Kidney capillary endothelial cell (primary cell): ENCODE measurements at regions not wholly inside any gene's neighbourhood (a gene's known extent, or its start where the extent isn't known, plus 50 kb on each side); places are given as distances from the start of the nearest gene placed in this dataset.
"Not testable (repeated sequence)": the region's sequence is repeated elsewhere in the genome, so short reads cannot be mapped to it uniquely, and the experiment has no call there.

Source experiments
- DNase-seq: peaks from one replicate; pipeline ENCODE4 v3.0.0-alpha.2; 2018; ENCODE audit warnings: low spot score

DNA sequence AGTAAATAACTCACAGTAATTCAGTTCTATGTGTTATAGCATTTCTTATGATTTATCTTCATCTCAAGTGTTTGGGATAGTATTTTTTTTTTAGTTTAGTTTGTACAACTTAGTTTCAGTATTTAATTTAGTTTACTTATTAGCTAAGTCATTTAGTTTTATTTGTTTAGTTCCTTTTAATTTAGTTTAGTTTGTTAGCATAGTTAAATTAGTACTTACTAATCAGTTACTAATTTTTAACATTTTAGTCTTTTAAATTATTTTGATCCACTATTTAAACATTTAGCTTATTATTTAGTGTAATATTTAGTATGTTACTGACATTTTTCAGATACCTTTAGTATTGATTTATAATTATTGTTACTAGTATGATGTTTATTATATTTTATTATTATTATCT is 85.2 kb upstream of the SIPA1L2 start:
- DNase-seq: no peak

DNA sequence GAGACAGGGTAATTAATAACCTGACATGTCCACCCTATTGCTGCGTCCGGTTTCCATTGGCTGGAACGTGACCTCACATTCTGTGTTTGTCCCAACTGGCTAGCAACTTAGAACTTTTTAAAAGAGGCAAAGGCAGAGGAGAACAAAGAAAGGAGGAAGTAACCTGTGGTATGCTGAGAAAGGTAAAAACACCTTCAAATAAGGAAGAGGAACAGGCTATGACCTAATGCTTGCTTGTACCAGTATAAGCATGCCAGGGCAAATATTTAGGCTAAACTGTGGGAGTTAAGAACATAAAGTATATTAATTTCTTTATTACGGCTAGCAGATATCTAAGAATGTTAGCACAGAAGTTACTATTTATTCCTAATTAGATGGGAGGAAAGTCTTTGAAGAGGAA is 87.3 kb upstream of the MAP10 start:
- not testable (repeated sequence) for DNase-seq

DNA sequence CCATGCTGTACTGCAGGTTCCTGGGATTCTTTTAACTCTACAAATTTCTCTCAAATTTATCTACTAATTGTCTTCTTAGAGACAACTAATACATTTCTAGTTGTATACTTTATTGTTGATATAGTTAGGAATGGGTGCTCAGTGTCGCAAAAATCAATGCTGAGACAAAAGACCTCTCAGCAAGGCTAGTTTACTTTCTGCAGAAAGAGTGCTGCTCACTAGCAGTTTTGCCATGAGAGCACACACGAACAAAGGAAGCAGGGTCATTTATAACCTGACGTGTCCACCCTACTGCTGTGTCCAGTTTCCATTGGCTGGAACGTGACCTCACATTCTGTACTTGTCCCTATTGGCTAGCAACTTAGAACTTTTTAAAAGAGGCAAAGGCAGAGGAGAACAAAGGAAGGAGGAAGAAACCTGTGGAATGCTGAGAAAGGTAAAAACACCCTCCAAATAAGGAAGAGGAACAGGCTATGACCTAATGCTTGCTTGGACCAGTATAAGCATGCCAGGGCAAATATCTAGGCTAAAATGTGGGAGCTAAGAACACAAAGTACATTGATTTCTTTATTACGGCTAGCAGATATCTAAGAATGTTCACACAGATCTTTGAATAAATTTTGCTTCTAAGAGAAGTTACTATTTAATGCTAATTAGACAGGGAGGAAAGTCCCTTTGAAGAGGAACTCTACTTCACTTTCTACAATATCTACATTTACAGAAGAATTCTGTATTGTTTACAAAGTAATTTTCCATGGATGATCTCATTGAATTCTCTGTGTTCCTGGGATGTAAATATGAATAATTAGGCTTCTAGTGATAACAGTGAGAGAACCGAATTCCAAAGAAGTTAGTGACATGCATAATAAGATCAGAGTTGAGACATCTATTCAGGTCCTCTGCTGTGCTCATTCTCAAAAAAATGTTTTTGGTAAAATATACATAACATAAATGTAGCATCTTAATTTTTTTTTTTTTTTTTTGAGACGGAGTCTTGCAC is 86.0 kb upstream of the MAP10 start:
- no peak for DNase-seq

DNA sequence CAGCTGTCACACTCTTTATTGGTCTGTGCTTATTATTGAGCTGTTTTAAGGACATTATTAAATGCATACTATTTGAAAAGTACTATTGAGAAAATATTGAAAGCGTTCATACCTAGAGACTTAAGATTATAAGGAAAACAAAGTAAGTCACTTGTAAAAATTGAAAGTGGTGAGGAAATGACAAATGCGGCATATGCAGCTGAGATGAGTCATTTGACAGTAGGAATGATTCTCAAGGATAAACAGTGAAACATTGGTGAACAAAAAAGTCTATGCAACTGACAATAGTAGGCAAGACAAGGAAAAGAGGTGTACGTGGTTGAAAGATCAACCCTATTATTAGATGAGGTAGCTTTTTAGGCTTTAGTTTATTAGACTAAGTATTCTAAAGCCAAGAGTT is 82.6 kb upstream of the MAP10 start:
- no peak for DNase-seq

DNA sequence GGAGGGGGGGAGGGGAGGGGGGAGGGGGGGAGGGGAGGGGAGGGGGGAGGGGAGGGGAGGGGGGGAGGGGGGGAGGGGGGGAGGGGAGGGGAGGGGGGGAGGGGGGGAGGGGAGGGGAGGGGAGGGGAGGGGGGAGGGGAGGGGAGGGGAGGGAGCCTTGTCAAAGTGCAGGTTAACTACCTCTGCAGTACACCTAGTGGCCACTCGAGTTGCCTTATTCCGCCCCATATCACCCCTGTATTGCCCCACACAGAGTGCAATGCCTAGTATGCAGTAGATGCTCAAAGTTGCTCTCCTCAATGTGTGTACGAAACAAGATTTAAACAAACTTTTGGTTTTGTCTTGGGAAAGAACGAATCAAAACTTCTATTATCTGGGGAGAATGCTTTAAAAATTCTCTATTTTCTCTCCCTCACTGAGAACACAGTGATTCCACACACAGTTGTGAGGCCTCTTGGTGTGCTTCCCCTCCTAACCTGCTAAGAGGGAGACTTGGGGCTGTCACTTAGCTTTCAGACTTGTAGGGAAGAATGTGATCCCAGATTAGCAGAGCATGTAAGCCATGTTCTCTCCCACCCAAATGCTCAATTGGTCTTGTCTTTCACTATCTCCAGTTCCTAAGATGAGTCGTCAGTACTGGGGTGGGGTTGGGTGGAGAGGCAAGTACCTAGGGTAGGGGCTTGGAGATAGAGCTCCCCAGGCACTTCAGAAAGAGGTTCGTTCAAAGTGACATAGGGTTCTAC is 79.7 kb upstream of the MAP10 start:
- DNase-seq: no peak

DNA sequence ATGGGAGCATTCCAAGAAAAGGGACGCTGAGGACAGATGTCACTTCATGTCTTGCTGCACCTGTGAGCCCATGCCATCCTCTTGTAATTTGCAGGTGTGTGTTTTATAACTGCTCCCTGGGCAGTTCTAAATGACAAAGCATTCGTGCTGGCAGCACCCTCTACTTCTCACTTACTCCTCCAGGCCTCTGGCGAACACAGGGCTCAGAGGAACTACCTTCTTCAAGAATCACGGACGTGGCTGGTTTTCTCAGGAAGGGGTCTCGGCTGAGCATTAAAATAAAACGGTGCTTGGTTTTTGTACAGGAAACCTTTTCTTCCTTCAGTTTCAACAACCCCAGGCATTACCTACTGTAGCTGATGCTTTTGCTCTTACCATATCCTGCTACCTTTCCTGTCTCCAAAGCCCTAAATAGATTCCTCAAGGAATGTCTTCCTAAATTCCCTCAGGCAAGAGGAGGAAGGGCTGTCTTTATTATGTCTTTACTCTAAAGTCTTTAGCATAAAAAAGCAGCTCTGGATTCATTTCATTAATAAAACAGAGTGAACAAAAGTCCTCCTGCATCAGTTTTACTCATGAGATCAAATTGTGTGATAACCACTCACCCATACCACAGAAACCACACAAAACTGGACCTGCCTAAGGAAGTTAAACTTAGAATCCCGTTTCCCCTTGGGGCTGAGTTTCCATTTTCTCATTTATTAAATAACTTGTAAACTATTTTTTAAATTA is 79.0 kb upstream of the MAP10 start:
- DNase-seq: no peak

DNA sequence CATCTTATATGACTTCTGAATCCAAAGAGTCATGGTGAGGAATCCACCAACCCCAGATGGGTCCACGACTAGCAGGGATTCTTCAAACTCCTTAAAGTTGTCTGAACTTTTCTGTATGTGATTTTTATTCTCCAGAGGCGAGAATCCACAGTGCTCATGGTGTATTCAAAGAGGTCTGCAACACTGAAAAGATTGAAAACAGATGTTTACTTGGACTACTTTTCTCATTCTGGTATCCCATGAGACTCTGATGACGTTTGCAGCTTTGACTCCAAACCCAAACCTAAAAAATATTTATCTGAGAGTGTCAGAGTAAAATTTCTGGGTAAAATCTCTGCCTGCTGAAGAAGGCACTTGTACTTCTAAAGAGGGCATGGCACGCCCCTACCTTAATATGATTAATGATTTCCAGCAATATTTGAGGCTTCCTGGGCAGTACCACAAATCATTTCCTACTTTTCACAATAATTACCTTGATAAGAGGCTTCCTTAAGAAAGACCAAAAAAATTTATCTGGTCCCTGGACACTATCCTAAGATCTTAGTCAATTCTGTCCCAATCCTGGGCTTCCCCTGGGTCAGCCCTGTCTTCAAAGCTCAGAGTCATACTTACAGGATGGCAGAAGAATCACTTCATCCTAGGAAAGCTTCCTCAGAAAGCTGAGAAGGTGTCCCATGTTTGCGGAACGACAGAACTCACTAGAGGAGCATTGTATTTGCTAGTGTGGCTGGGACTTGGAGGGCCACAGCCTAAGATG is 76.5 kb upstream of the MAP10 start:
- DNase-seq: no peak

DNA sequence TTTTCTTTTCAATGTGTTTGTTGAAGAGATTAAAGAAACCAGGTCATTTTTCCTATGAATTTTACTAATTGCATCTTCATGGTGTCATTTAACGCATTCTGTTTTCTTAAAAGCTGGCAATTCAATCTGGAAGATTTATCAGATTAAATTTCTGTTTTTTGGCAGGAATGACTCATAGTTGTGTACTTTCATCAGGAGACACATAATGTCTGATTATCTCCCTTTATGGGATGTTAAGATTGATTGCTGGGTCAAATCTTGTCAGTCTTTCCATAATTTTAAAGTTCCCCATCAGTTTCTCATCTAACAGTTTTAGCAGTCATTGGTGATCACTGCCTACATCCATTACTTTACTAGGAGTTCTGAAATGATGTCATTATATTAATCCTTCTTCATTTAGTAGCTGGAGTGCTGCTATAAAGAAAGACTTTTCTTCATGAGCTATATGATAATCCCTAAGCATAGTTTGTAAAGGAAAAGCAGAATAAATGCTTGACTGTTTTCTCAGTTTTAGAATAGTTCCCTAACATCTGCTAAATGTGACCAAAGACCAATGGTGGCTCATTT is 72.8 kb upstream of the MAP10 start:
- DNase-seq: no peak

DNA sequence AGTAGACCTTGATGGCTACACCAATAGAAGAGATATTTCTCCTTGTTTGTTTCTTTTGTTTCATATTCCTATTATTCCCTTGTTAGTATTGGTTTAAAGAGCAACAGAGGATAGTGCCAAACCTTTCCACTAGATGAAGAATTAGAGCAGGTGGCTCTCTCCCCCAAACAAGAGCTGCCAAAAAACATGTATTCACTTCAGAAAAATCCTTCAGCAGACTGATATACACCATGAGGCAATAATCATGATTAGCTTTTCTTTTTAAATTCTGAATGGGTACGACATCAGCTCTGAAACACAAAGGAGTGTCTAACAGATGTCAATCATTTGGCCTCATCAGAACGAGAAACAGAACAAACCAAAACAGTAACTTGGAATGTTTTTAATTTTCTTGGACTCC is 67.3 kb upstream of the MAP10 start:
- no peak for DNase-seq

DNA sequence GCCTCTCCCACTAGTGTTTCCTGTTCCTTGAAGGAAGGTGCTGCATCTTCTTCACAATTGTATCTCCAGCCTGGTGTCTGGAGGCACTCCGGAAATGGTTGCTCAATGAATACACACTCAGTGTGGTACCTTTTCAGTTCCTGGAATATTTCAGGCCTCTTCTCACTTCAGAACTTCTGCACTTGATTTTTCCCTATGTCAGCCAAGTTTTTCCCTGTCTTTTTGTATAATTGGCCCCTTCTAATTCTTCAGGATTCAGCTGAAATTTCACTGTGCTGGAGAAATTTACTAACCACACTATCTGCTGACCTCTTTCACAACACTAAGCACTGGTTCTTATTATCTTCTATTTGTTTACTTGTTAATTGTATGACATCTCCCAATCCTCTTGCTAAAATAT is 61.2 kb upstream of the MAP10 start:
- no peak for DNase-seq

DNA sequence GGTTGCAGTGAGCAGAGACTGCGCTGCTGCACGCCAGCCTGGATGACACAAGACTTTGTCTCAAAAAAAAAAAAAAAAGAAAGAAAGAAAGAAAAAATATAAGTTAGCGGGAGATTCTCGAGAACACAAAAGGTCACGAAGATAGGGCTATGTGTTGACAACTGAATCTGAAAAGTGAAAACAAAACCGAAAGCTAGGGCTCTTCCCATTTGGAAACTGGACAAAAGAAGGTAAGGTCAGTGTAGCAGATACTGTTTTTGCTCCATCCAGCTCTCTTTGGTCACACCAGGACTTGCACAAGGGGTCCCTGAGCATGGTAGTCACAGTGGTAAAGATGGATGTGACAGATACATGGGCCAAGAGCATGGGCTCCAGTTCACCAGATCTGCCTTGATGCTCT is 60.4 kb upstream of the MAP10 start:
- no peak for DNase-seq

DNA sequence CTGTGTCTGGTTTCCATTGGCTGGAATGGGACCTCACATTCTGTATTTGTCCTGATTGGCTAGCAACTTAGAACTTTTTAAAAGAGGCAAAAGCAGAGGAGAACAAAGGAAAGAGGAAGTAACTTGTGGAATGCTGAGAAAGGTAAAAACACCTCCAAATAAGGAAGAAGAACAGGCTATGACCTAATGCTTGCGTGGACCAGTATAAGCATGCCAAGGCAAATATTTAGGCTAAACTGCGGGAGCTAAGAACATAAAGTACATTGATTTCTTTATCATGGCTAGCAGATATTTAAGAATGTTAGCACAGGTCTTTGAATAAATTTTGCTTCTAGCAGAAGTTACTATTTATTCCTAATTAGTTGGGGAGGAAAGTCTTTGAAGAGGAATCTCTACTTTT is 59.5 kb upstream of the MAP10 start:
- not testable (repeated sequence) for DNase-seq

DNA sequence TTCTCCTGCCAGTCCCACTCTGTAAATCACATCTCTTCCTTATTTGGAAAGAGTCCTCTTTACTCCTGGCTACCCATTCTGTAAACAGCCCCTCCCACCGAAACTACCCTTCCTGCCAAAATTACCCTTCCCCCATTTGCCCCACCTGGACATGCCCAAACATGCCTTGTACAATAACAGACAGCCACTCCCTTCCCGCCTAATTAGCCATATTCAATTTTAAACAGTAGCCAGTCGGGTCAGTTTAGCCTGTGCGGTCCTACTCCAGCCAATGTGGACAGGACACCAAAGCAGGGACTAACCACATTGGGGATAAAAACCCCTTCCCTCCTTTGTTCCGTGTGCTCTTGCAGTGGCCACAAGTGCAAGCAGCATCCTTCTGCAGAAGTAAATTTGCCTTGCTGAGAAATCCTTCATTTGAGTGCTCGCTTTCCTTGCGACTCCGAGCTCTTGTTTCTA is 56.3 kb upstream of the MAP10 start:
- DNase-seq: no peak

DNA sequence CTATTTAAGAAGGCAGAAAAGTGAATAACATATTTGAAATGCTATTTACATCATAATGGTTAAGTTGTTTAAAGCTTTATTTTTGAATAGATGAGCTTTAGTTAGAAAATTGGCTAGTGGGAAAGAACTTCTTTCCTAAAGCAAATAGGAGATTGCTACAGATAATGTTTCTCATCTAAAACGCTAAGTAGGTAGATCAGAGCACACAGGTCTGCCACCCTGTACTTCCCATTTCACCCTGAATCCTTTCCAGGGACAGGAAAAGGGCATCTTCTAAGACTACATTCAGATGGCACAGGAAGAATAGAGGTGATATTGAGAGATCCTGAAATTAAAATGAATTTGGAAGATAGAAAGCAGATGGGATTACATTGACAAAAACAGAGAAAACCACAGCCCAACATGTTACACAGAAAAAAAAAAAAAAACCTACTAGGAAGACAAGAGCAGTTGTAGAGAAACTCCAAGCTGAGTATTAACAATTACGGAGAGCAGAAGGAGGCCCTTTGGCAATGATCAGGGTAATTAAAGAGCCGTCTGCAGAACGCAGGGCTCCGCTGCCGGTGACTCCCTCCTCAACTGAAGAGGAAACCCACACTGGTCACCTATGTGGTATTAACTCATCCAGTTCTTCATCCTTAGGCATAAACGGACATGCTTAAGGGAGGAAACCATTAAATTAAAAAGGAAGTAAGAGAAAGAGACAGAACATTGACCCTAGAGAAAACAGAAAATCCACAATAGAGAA is 53.6 kb upstream of the MAP10 start:
- DNase-seq: no peak

DNA sequence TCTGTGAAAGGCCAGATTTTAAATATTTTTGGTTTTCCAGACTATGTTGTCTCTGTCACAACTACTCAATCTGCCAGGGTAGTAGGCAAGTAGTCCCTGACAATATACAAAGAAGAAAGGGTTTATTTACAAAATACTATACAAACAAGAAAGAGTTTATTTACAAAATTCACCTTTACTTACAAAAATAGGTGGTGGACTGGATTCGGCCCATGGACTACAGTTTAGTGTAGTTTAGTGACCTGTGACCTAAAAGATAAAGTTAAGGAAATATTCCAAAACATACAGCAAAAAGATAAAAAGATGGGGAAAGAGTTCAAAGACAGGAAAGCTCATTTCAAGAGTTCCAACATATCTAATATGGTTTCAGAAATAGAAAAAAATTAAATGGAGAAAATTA is 52.9 kb upstream of the MAP10 start:
- no peak for DNase-seq

DNA sequence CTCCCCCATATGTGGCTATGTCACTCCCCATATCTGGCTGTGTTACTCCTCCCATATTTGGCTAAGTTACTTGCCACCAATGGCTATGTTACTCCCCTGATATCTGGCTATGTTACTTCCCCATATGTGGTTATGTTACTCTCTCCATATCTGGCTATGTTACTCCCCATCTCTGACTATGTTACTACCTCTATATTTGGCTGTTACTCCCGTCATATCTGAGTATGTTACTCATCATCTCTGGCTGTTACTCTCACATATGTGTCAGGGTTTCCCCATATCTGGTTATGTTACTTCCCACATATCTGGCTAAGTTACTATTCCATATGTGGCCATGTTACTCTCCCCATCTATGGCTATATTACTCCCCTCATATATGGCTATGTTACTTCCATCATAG is 50.3 kb upstream of the MAP10 start:
- no peak for DNase-seq
